PC-3 (cell line): ENCODE measurements at regions not wholly inside any gene's neighbourhood (a gene's known extent, or its start where the extent isn't known, plus 50 kb on each side); places are given as distances from the start of the nearest gene placed in this dataset.

Experiments
- ATAC-seq: fragments of 200-7000 bp; cut with Tn5 transposase; 2 replicates; pipeline ENCODE4 v1.9.1; 2020; ENCODE audit warnings: mild to moderate bottlenecking, moderate library complexity
- BruUV-seq: library from RNA; stranded (reverse); fragments of 400-500 nt; replicated peaks from 2 replicates; lab custom pipeline; 2021; lab: Mats Ljungman, UMichigan
- CTCF ChIA-PET: fragments of 300-600 bp; sonication (Branson Sonifier 250); formaldehyde crosslinking; loops from one replicate; lab custom pipeline; 2022; ENCODE audit warnings: antibody characterized with exemption; lab: Charles Lee
- POLR2A ChIA-PET: fragments of 300-600 bp; sonication (Branson Sonifier 250); formaldehyde crosslinking; loops from one replicate; lab custom pipeline; 2022; ENCODE audit warnings: antibody characterized with exemption; ENCODE audit not compliant: unreplicated experiment; lab: Charles Lee
- DNase-seq: peaks from one replicate; pipeline ENCODE4 v3.0.0-alpha.2; 2015
- H2AFZ ChIP-seq: fragments of 300-600 bp; sonication (generic); 2 replicates; pipeline ENCODE4 v1.6.0; 2016; ENCODE audit warnings: antibody characterized with exemption, low read length
- H3F3A ChIP-seq: fragments of 300-600 bp; sonication (generic); one replicate; pipeline ENCODE4 v1.6.0; 2017; ENCODE audit warnings: antibody characterized with exemption, low read length, control low read depth, mild to moderate bottlenecking; ENCODE audit not compliant: unreplicated experiment
- H3K27ac ChIP-seq: fragments of 300-600 bp; sonication (generic); 2 replicates; pipeline ENCODE4 v1.5.1; 2016; ENCODE audit warnings: mild to moderate bottlenecking, low read length
- H3K27me3 ChIP-seq: fragments of 300-600 bp; sonication (generic); 2 replicates; pipeline ENCODE4 v1.6.1; 2016; ENCODE audit warnings: low read length, mixed read lengths
- H3K36me3 ChIP-seq: fragments of 300-600 bp; sonication (generic); 2 replicates; pipeline ENCODE4 v1.6.1; 2016; ENCODE audit warnings: low read depth, mixed run types, low read length, mixed read lengths
- H3K4me1 ChIP-seq: fragments of 300-600 bp; sonication (generic); 2 replicates; pipeline ENCODE4 v1.5.1; 2016; ENCODE audit warnings: low read length; ENCODE audit not compliant: insufficient read depth
- H3K4me2 ChIP-seq: fragments of 300-600 bp; sonication (generic); 2 replicates; pipeline ENCODE4 v1.6.0; 2016; ENCODE audit warnings: low read length
- H3K4me3 ChIP-seq: fragments of 300-600 bp; sonication (generic); 2 replicates; pipeline ENCODE4 v1.5.1; 2016; ENCODE audit warnings: mild to moderate bottlenecking, low read length, mixed read lengths
- H3K79me2 ChIP-seq: fragments of 300-600 bp; sonication (generic); 2 replicates; pipeline ENCODE4 v1.6.1; 2017; ENCODE audit warnings: low read length, mixed read lengths
- H3K9ac ChIP-seq: fragments of 300-600 bp; sonication (generic); 2 replicates; pipeline ENCODE4 v1.6.0; 2016; ENCODE audit warnings: mild to moderate bottlenecking, low read length
- H3K9me2 ChIP-seq: fragments of 300-600 bp; sonication (generic); replicated peaks from 2 replicates; pipeline ENCODE4 v1.6.1; 2016; ENCODE audit warnings: mixed run types, low read length, mixed read lengths
- H3K9me3 ChIP-seq: fragments of 300-600 bp; sonication (generic); 2 replicates; pipeline ENCODE4 v1.6.1; 2016; ENCODE audit warnings: low read length, mixed read lengths
- H4K20me1 ChIP-seq: fragments of 300-600 bp; sonication (generic); 2 replicates; pipeline ENCODE4 v1.6.1; 2016; ENCODE audit warnings: low read length, mixed read lengths
- EZH2 ChIP-seq: fragments of 300-600 bp; sonication (generic); IDR thresholded peaks from one replicate; pipeline ENCODE4 v1.6.1; 2017; ENCODE audit warnings: antibody characterized with exemption, mild to moderate bottlenecking, low read length; ENCODE audit not compliant: unreplicated experiment
- EZH2phosphoT487 ChIP-seq: fragments of 300-600 bp; sonication (generic); IDR thresholded peaks from 2 replicates; pipeline ENCODE4 v1.6.1; 2018; ENCODE audit warnings: mild to moderate bottlenecking, antibody characterized with exemption, low read length, borderline replicate concordance
- intact Hi-C: fragments of 100-400 bp; cut with micrococcal nuclease; formaldehyde crosslinking; loops from 2 replicates; pipeline ENCODE4 v1.9.0; 2023
- TF ChIP-seq, protein P1 (sequence below): fragments of 300-600 bp; sonication (generic); conservative IDR thresholded peaks from 2 replicates; pipeline ENCODE4 v1.5.1; 2017; ENCODE audit warnings: antibody characterized with exemption, low read depth, mild to moderate bottlenecking, low read length

- DNase-seq: no peak
- Histone ChIP-seq H3K4me1 (no peaks in the 10 kb centered on the region), H2AFZ (no peak overlapping the region), H3K4me3 (no peak overlapping the region), H3K79me2 (no peaks in the 10 kb centered on the region), H3K27ac (no peak overlapping the region), H3K9me2 (no peaks in the 10 kb centered on the region), H3K9ac (no peak overlapping the region), H3F3A (no peaks in the 10 kb centered on the region), H3K36me3 (no peaks in the 10 kb centered on the region), H3K4me2 (no peak overlapping the region), H3K27me3 (no peaks in the 10 kb centered on the region), H4K20me1 (no peaks in the 10 kb centered on the region), H3K9me3 (no peaks in the 10 kb centered on the region)
- ChIA-PET POLR2A (no interaction called here), CTCF (no interaction called here)
- BruUV-seq: no TSS peak
- intact Hi-C loops: no loop called here
- no peak for TF ChIP-seq EZH2
- no peak for TF ChIP-seq EZH2phosphoT487
- TF ChIP-seq, protein P1, sequence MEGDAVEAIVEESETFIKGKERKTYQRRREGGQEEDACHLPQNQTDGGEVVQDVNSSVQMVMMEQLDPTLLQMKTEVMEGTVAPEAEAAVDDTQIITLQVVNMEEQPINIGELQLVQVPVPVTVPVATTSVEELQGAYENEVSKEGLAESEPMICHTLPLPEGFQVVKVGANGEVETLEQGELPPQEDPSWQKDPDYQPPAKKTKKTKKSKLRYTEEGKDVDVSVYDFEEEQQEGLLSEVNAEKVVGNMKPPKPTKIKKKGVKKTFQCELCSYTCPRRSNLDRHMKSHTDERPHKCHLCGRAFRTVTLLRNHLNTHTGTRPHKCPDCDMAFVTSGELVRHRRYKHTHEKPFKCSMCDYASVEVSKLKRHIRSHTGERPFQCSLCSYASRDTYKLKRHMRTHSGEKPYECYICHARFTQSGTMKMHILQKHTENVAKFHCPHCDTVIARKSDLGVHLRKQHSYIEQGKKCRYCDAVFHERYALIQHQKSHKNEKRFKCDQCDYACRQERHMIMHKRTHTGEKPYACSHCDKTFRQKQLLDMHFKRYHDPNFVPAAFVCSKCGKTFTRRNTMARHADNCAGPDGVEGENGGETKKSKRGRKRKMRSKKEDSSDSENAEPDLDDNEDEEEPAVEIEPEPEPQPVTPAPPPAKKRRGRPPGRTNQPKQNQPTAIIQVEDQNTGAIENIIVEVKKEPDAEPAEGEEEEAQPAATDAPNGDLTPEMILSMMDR: no peak
- ATAC-seq: no peak
Observed at GRCh38 chr6:95128439-95128838, 448.9 kb upstream of the MANEA start.

DNA sequence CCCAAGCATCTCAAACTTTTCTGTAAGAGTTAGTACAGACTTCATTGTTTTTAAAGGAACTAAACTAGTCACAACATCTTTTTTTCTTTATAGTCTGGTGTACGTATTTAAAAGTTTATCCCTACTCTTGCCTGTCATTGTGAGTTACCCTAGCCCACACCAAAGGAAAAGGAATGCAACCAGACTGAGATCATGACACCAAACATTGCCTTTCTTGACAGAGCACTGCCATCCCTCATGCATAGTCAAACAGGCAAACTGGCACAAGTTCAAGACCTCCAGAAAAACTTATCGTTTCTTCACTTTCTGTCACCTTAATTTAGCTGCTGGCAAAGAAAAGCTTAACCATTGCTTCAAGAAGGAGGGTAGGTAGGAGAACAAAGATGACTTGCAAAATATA, 448.4 kb upstream of the MANEA start:
- Histone ChIP-seq H3K27ac (no peak overlapping the region), H3K36me3 (no peaks in the 10 kb centered on the region), H3K4me3 (no peak overlapping the region), H3K4me1 (no peaks in the 10 kb centered on the region), H3K4me2 (no peak overlapping the region), H3F3A (no peaks in the 10 kb centered on the region), H4K20me1 (no peaks in the 10 kb centered on the region), H3K79me2 (no peaks in the 10 kb centered on the region), H3K9me2 (no peaks in the 10 kb centered on the region), H3K9me3 (no peaks in the 10 kb centered on the region), H3K27me3 (no peaks in the 10 kb centered on the region), H3K9ac (no peak overlapping the region), H2AFZ (no peak overlapping the region)
- ATAC-seq (no peak), DNase-seq (no peak)
- ChIA-PET CTCF (no interaction called here), POLR2A (no interaction called here)
- intact Hi-C loops: no loop called here
- TF ChIP-seq EZH2 (no peak), EZH2phosphoT487 (no peak)
- TF ChIP-seq, protein P1: no peak
- no TSS peak for BruUV-seq

- H3K36me3 ChIP-seq: no peaks in the 10 kb centered on the region
- BruUV-seq: no TSS peak
- peak; percentile 43; the same call in 1 of the 2 replicates for ATAC-seq
Observed at GRCh38 chr6:95133578-95133977, 443.8 kb upstream of the MANEA start.

More at GRCh38 chr6:95133578-95133977, 443.8 kb upstream of the MANEA start:
- DNase-seq: peak; percentile 27
- Histone ChIP-seq H3K27me3 (no peaks in the 10 kb centered on the region), H3K4me2 (no peak overlapping the region), H3K27ac (no peak overlapping the region), H3K4me1 (no peaks in the 10 kb centered on the region), H3F3A (no peaks in the 10 kb centered on the region), H3K9ac (no peak overlapping the region), H3K79me2 (no peaks in the 10 kb centered on the region), H2AFZ (no peak overlapping the region), H3K9me2 (no peaks in the 10 kb centered on the region), H3K4me3 (no peak overlapping the region), H3K9me3 (no peaks in the 10 kb centered on the region), H4K20me1 (no peaks in the 10 kb centered on the region)
- ChIA-PET POLR2A (no interaction called here), CTCF (no interaction called here)
- intact Hi-C loops: loop anchor here (2.0 kb wide), 1 partner anchor 497 kb away; no protein-coding TSS in a partner anchor
- TF ChIP-seq EZH2phosphoT487: no peak
- TF ChIP-seq, protein P1: peak; percentile 51
